Neural cell (in vitro differentiated cells): ENCODE measurements at regions not wholly inside any gene's neighbourhood (a gene's known extent, or its start where the extent isn't known, plus 50 kb on each side); places are given as distances from the start of the nearest gene placed in this dataset.

ENCODE experiments used
- H2AFZ ChIP-seq: fragments of 200-600, 300-800 bp; sonication (generic), shearing (Covaris generic); 2 replicates; pipeline ENCODE4 v1.6.0; 2014; ENCODE audit warnings: low read depth, mild to moderate bottlenecking, antibody characterized with exemption, low read length, moderate library complexity
- H3F3A ChIP-seq: fragments of 200-600 bp; shearing (Covaris generic); 2 replicates; pipeline ENCODE4 v1.6.1; 2016; ENCODE audit warnings: mild to moderate bottlenecking, moderate library complexity, mixed read lengths, antibody characterized with exemption, low read length; ENCODE audit not compliant: insufficient read depth, poor library complexity, severe bottlenecking
- H3K27ac ChIP-seq: fragments of 200-600, 300-800 bp; sonication (generic), shearing (Covaris generic); 2 replicates; pipeline ENCODE4 v1.5.1; 2014; ENCODE audit warnings: mild to moderate bottlenecking, low read length, moderate library complexity
- H3K27me3 ChIP-seq: fragments of 300-800, 200-600 bp; sonication (generic), shearing (Covaris generic); 2 replicates; pipeline ENCODE4 v1.6.0; 2014; ENCODE audit warnings: mild to moderate bottlenecking, low read depth, low read length, moderate library complexity; ENCODE audit not compliant: insufficient read depth
- H3K36me3 ChIP-seq: fragments of 300-800, 200-600 bp; sonication (generic), shearing (Covaris generic); 2 replicates; pipeline ENCODE4 v1.5.1; 2014; ENCODE audit warnings: mild to moderate bottlenecking, antibody characterized with exemption, low read length, moderate library complexity; ENCODE audit not compliant: insufficient read depth
- H3K4me2 ChIP-seq: fragments of 300-800, 200-600 bp; sonication (generic), shearing (Covaris generic); 2 replicates; pipeline ENCODE4 v1.6.0; 2014; ENCODE audit warnings: mild to moderate bottlenecking, low read length
- H3K4me3 ChIP-seq: fragments of 300-800, 200-600 bp; sonication (generic), shearing (Covaris generic); 2 replicates; pipeline ENCODE4 v1.5.1; 2014; ENCODE audit warnings: mild to moderate bottlenecking, low read length, moderate library complexity
- H3K79me2 ChIP-seq: fragments of 200-600 bp; shearing (Covaris generic); replicated peaks from 2 replicates; pipeline ENCODE4 v1.6.0; 2014; ENCODE audit warnings: mild to moderate bottlenecking, low read length, moderate library complexity; ENCODE audit not compliant: insufficient read depth
- H3K9ac ChIP-seq: fragments of 300-800, 200-600 bp; sonication (generic), shearing (Covaris generic); 2 replicates; pipeline ENCODE4 v1.6.1; 2016; ENCODE audit warnings: mild to moderate bottlenecking, low read length, mixed read lengths
- H3K9me2 ChIP-seq: fragments of 200-600 bp; shearing (Covaris generic); 2 replicates; pipeline ENCODE4 v1.6.1; 2016; ENCODE audit warnings: mild to moderate bottlenecking, low read length, mixed read lengths; ENCODE audit not compliant: insufficient read depth
- H3K9me3 ChIP-seq: fragments of 200-600, 300-800 bp; sonication (generic), shearing (Covaris generic); 2 replicates; pipeline ENCODE4 v1.6.1; 2016; ENCODE audit warnings: mild to moderate bottlenecking, mixed run types, low read length, moderate library complexity, mixed read lengths
- H4K20me1 ChIP-seq: fragments of 200-600 bp; shearing (Covaris generic); 2 replicates; pipeline ENCODE4 v1.6.1; 2016; ENCODE audit warnings: mild to moderate bottlenecking, mixed run types; ENCODE audit not compliant: insufficient read depth
- EP300 ChIP-seq: fragments of 450-650 bp; conservative IDR thresholded peaks from 2 replicates; pipeline ENCODE4 v1.6.1; 2014; ENCODE audit warnings: antibody characterized with exemption, mild to moderate bottlenecking, moderate library complexity; ENCODE audit not compliant: poor library complexity, severe bottlenecking
- EZH2 ChIP-seq: fragments of 200-600, 300-800 bp; shearing (Covaris generic), sonication (generic); IDR thresholded peaks from 2 replicates; pipeline ENCODE4 v1.6.1; 2014; ENCODE audit warnings: antibody characterized with exemption, low read length, borderline replicate concordance, mild to moderate bottlenecking; ENCODE audit not compliant: insufficient read depth, poor library complexity, severe bottlenecking
- MXI1 ChIP-seq: fragments of 450-650 bp; conservative IDR thresholded peaks from 2 replicates; pipeline ENCODE4 v1.6.1; 2014; ENCODE audit warnings: antibody characterized with exemption, mild to moderate bottlenecking; ENCODE audit not compliant: poor library complexity, severe bottlenecking
- POLR2AphosphoS5 ChIP-seq: IDR thresholded peaks from 2 replicates; pipeline ENCODE4 v1.6.1; 2012
- RAD21 ChIP-seq: fragments of 450-650 bp; conservative IDR thresholded peaks from 2 replicates; pipeline ENCODE4 v1.6.1; 2014; ENCODE audit warnings: antibody characterized with exemption, mild to moderate bottlenecking, moderate library complexity
- REST ChIP-seq: IDR thresholded peaks from 2 replicates; pipeline ENCODE4 v1.6.1; 2012; ENCODE audit warnings: borderline replicate concordance
- SMC3 ChIP-seq: fragments of 450-650 bp; conservative IDR thresholded peaks from 2 replicates; pipeline ENCODE4 v1.6.1; 2014; ENCODE audit warnings: antibody characterized with exemption, mild to moderate bottlenecking, moderate library complexity; ENCODE audit not compliant: poor library complexity
- TAF1 ChIP-seq: IDR thresholded peaks from 2 replicates; pipeline ENCODE4 v1.6.1; 2012; ENCODE audit warnings: low read depth
- TF ChIP-seq, protein P1 (sequence below): fragments of 450-650 bp; IDR thresholded peaks from 2 replicates; pipeline ENCODE4 v1.5.1; 2014; ENCODE audit warnings: antibody characterized with exemption, mild to moderate bottlenecking, moderate library complexity; ENCODE audit not compliant: poor library complexity, severe bottlenecking

DNA sequence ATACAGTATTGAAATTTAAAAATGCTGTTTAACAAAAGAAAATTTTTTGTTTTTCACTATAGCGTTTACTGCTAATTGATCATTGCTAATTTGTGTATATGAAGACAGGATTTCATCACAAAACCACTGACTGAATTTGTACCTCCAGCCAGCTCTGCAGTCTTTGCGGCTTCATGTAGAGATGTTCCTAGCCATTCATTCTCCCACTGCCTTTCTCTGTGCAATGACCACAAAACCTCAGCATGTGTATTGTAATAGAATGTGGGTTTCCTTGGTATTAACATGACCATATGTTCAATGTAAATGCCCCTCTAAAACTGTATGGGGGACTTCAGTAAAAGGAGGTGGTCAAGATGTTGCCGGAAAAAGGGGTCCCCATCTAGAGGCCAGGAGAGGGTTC, 81.1 kb upstream of the STEAP1B start:
- H3K4me2 ChIP-seq: no peak overlapping the region
- no peaks in the 10 kb centered on the region for H3K79me2 ChIP-seq
- H3K9ac ChIP-seq: no peak overlapping the region
- H4K20me1 ChIP-seq: no peaks in the 10 kb centered on the region
- no peak overlapping the region for H2AFZ ChIP-seq
- no peaks in the 10 kb centered on the region for H3F3A ChIP-seq
- no peak overlapping the region for H3K4me3 ChIP-seq
- H3K27me3 ChIP-seq: no peaks in the 10 kb centered on the region
- no peaks in the 10 kb centered on the region for H3K9me3 ChIP-seq
- no peaks in the 10 kb centered on the region for H3K9me2 ChIP-seq
- no peak overlapping the region for H3K27ac ChIP-seq
- TF ChIP-seq SMC3: no peak
- TF ChIP-seq POLR2AphosphoS5: no peak
- no peak for TF ChIP-seq REST
- no peak for TF ChIP-seq EP300
- H3K36me3 ChIP-seq: no peaks in the 10 kb centered on the region

DNA sequence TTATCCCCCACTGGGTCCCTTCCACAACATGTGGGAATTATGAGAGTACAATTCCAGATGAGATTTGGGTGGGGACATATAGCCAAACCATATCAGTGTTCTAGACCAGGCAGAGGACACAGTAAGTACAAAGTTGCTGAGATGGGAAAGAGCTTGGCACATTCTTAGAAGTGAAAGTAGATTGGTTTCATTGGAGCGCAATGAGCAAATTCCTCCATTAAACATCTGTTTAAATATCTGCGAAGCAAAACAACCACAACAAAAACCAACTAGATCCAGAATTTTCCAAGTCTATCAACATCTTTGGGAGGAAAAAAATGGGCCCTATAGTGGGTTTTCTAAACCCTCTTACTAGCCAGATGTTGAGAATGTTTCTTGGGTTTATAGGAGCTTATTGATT, 80.0 kb upstream of the STEAP1B start:
- Histone ChIP-seq H3K4me2 (no peak overlapping the region), H3K4me3 (no peak overlapping the region), H2AFZ (no peak overlapping the region), H3F3A (no peaks in the 10 kb centered on the region), H3K36me3 (no peaks in the 10 kb centered on the region), H3K9me3 (no peaks in the 10 kb centered on the region), H3K27ac (no peak overlapping the region), H3K9me2 (no peaks in the 10 kb centered on the region), H4K20me1 (no peaks in the 10 kb centered on the region), H3K27me3 (no peaks in the 10 kb centered on the region), H3K9ac (no peak overlapping the region), H3K79me2 (no peaks in the 10 kb centered on the region)
- TF ChIP-seq TAF1 (no peak), SMC3 (no peak), REST (no peak), RAD21 (no peak), MXI1 (no peak), EZH2 (no peak), POLR2AphosphoS5 (no peak), EP300 (no peak)
- TF ChIP-seq, protein P1, sequence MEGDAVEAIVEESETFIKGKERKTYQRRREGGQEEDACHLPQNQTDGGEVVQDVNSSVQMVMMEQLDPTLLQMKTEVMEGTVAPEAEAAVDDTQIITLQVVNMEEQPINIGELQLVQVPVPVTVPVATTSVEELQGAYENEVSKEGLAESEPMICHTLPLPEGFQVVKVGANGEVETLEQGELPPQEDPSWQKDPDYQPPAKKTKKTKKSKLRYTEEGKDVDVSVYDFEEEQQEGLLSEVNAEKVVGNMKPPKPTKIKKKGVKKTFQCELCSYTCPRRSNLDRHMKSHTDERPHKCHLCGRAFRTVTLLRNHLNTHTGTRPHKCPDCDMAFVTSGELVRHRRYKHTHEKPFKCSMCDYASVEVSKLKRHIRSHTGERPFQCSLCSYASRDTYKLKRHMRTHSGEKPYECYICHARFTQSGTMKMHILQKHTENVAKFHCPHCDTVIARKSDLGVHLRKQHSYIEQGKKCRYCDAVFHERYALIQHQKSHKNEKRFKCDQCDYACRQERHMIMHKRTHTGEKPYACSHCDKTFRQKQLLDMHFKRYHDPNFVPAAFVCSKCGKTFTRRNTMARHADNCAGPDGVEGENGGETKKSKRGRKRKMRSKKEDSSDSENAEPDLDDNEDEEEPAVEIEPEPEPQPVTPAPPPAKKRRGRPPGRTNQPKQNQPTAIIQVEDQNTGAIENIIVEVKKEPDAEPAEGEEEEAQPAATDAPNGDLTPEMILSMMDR: no peak
